ENCODE measurements at regions not wholly inside any gene's neighbourhood (a gene's known extent, or its start where the extent isn't known, plus 50 kb on each side); places are given as distances from the start of the nearest gene placed in this dataset.
A peak's percentile ranks its signal among the peaks of the same experiment; 100 is the strongest.

- no peaks in the 10 kb centered on the region for H3K36me3 ChIP-seq (ENCODE audit: low read depth, low read length)
- H3K4me3 ChIP-seq (ENCODE audit: low read length) = no peak overlapping the region
- BruUV-seq (replicated peaks) = no TSS peak
- H3K4me1 ChIP-seq (ENCODE audit: insufficient read depth, low read length) = no peaks in the 10 kb centered on the region
- no peak overlapping the region for H3K4me2 ChIP-seq (ENCODE audit: low read length)
- no peak overlapping the region for H2AFZ ChIP-seq (ENCODE audit: low read length)
- H4K20me1 ChIP-seq (ENCODE audit: low read length) = no peaks in the 10 kb centered on the region
- no peak for ATAC-seq
- POLR2A ChIA-PET (ENCODE audit: unreplicated experiment) = no interaction called here
- DNase-seq = peak; percentile 51
- TF ChIP-seq EZH2phosphoT487 (IDR thresholded peaks at IDR 0.05; ENCODE audit: borderline replicate concordance, low read length) (no peak), CTCF (conservative IDR thresholded peaks at IDR 0.05; ENCODE audit: low read depth, low read length) (no peak), EZH2 (IDR thresholded peaks at IDR 0.05; ENCODE audit: low read length, unreplicated experiment) (no peak)
- H3K27me3 ChIP-seq (ENCODE audit: low read length) = peaks cover 22% of the 10 kb centered on the region; the same call in 1 of the 2 replicates
- H3K9ac ChIP-seq (ENCODE audit: low read length) = no peak overlapping the region
- H3K79me2 ChIP-seq (ENCODE audit: low read length) = no peaks in the 10 kb centered on the region
- no peaks in the 10 kb centered on the region for H3K9me2 ChIP-seq (replicated peaks; ENCODE audit: low read length)
- H3K9me3 ChIP-seq (ENCODE audit: low read length) = no peaks in the 10 kb centered on the region
- intact Hi-C loops (cut with micrococcal nuclease) = no loop called here
- CTCF ChIA-PET = no interaction called here
- no peaks in the 10 kb centered on the region for H3F3A ChIP-seq (ENCODE audit: low read length, unreplicated experiment)
- no peak overlapping the region for H3K27ac ChIP-seq (ENCODE audit: low read length)
These were observed 413.6 kb upstream of the KCNH7 start for GRCh38 chr2:163252199-163252598.

- Histone ChIP-seq H3K9me2 (replicated peaks; ENCODE audit: low read length) (no peaks in the 10 kb centered on the region), H2AFZ (ENCODE audit: low read length) (no peak overlapping the region), H3K27me3 (ENCODE audit: low read length) (peaks cover 28% of the 10 kb centered on the region; the same call in 1 of the 2 replicates), H3K4me2 (ENCODE audit: low read length) (no peak overlapping the region), H3K4me3 (ENCODE audit: low read length) (no peak overlapping the region), H3K9ac (ENCODE audit: low read length) (no peak overlapping the region), H3K79me2 (ENCODE audit: low read length) (no peaks in the 10 kb centered on the region), H3K27ac (ENCODE audit: low read length) (no peak overlapping the region), H3F3A (ENCODE audit: low read length, unreplicated experiment) (no peaks in the 10 kb centered on the region), H3K4me1 (ENCODE audit: insufficient read depth, low read length) (no peaks in the 10 kb centered on the region), H3K9me3 (ENCODE audit: low read length) (no peaks in the 10 kb centered on the region), H4K20me1 (ENCODE audit: low read length) (no peaks in the 10 kb centered on the region), H3K36me3 (ENCODE audit: low read depth, low read length) (no peaks in the 10 kb centered on the region)
- TF ChIP-seq EZH2 (IDR thresholded peaks at IDR 0.05; ENCODE audit: low read length, unreplicated experiment) (no peak), EZH2phosphoT487 (IDR thresholded peaks at IDR 0.05; ENCODE audit: borderline replicate concordance, low read length) (no peak), CTCF (conservative IDR thresholded peaks at IDR 0.05; ENCODE audit: low read depth, low read length) (no peak)
- DNase-seq (no peak), ATAC-seq (no peak)
- intact Hi-C loops (cut with micrococcal nuclease) = no loop called here
- CTCF ChIA-PET = no interaction called here
- POLR2A ChIA-PET (ENCODE audit: unreplicated experiment) = interaction anchor here (0.6 kb wide), 1 partner anchor 447 kb away, joined by 4 read pairs; no protein-coding TSS in a partner anchor
- BruUV-seq (replicated peaks) = no TSS peak
These were observed 410.0 kb upstream of the KCNH7 start for GRCh38 chr2:163248376-163249253.

GRCh38 chr2:163247847-163248220 is 409.3 kb upstream of the KCNH7 start:
- TF ChIP-seq EZH2phosphoT487 (IDR thresholded peaks at IDR 0.05; ENCODE audit: borderline replicate concordance, low read length) (no peak), CTCF (conservative IDR thresholded peaks at IDR 0.05; ENCODE audit: low read depth, low read length) (no peak), EZH2 (IDR thresholded peaks at IDR 0.05; ENCODE audit: low read length, unreplicated experiment) (no peak)
- Histone ChIP-seq H3K4me2 (ENCODE audit: low read length) (no peak overlapping the region), H2AFZ (ENCODE audit: low read length) (no peak overlapping the region), H3K27ac (ENCODE audit: low read length) (no peak overlapping the region), H3K4me1 (ENCODE audit: insufficient read depth, low read length) (no peaks in the 10 kb centered on the region), H3F3A (ENCODE audit: low read length, unreplicated experiment) (no peaks in the 10 kb centered on the region), H3K27me3 (ENCODE audit: low read length) (peaks cover 28% of the 10 kb centered on the region; the same call in 1 of the 2 replicates), H3K79me2 (ENCODE audit: low read length) (no peaks in the 10 kb centered on the region), H3K9me2 (replicated peaks; ENCODE audit: low read length) (no peaks in the 10 kb centered on the region), H3K36me3 (ENCODE audit: low read depth, low read length) (no peaks in the 10 kb centered on the region), H3K9me3 (ENCODE audit: low read length) (no peaks in the 10 kb centered on the region), H4K20me1 (ENCODE audit: low read length) (no peaks in the 10 kb centered on the region), H3K4me3 (ENCODE audit: low read length) (no peak overlapping the region), H3K9ac (ENCODE audit: low read length) (no peak overlapping the region)
- no peak for DNase-seq
- ATAC-seq = no peak
- ChIA-PET POLR2A (ENCODE audit: unreplicated experiment) (no interaction called here), CTCF (interaction anchor here (0.6 kb wide), 1 partner anchor 81 kb away, joined by 5 read pairs; no protein-coding TSS in a partner anchor)
- intact Hi-C loops (cut with micrococcal nuclease) = no loop called here
- BruUV-seq (replicated peaks) = no TSS peak

All from PC-3 (cell line).